GM12874 (cell line): ENCODE measurements at regions not wholly inside any gene's neighbourhood (a gene's known extent, or its start where the extent isn't known, plus 50 kb on each side); places are given as distances from the start of the nearest gene placed in this dataset.

Experiments used
- CTCF ChIP-seq: IDR thresholded peaks from 2 replicates; pipeline ENCODE4 v1.5.1; 2011; ENCODE audit warnings: low read depth, mild to moderate bottlenecking, control low read depth, low read length, moderate library complexity; ENCODE audit not compliant: insufficient read depth

- TF ChIP-seq CTCF = no peak
Measured at GRCh38 chr4:32321421-32321820, 1601.3 kb downstream of the PCDH7 start.

GRCh38 chr4:32334759-32335158 lies 1614.6 kb downstream of the PCDH7 start:
- no peak for TF ChIP-seq CTCF

- no peak for TF ChIP-seq CTCF
Measured at GRCh38 chr4:32337403-32337802, 1617.2 kb downstream of the PCDH7 start.

GRCh38 chr4:32340591-32340990 lies 1620.4 kb downstream of the PCDH7 start:
- no peak for TF ChIP-seq CTCF

GRCh38 chr4:32341342-32341741 lies 1621.2 kb downstream of the PCDH7 start:
- no peak for TF ChIP-seq CTCF

GRCh38 chr4:32342054-32342453 lies 1621.9 kb downstream of the PCDH7 start:
- TF ChIP-seq CTCF = no peak

GRCh38 chr4:32349026-32349425 lies 1628.9 kb downstream of the PCDH7 start:
- no peak for TF ChIP-seq CTCF

GRCh38 chr4:32374206-32374605 lies 1654.0 kb downstream of the PCDH7 start:
- no peak for TF ChIP-seq CTCF
